ENCODE measurements at regions not wholly inside any gene's neighbourhood (a gene's known extent, or its start where the extent isn't known, plus 50 kb on each side); places are given as distances from the start of the nearest gene placed in this dataset.
"Not testable (repeated sequence)": the region's sequence is repeated elsewhere in the genome, so short reads cannot be mapped to it uniquely, and the experiment has no call there.

DNA sequence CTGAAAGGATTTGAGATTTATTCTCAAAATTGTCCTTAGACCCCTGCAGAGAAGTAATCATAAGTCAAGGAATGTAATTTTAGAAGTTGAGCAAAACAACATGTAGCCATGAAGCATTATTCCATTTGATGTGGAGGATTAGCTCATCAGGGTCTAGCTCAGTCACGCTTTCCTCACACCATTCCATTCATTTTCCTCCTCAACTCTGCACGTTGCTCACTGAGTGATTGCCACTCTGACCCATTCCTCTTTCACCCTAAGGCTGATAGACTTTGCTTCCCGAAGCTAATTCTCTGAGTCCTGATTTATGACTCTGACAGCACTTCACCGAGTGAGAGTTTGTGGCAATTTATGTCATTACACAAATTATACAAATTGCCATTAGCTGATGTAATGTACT is 820.6 kb upstream of the PIK3C3 start:
- DNase-seq (ENCODE audit: low read depth), result no peak

DNA sequence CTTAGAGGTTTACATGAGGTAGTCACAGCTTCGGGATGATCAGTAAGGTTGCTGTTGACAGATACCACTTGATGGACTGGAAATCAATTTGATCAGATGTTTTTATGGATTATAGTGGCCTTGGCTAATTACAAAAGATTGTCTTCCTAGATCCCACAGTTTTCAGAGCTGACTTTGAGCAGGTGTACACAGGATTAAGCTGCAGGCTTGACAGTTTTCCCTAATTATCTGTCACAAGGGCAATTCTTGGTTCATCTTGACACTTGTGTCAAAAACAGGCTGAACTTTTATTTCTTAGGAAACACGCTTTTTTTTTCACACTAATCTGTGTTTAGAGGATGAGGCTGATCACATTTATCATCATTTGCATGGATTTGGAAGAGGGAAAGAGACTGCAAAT is 824.0 kb upstream of the PIK3C3 start:
- DNase-seq (ENCODE audit: low read depth), result no peak

DNA sequence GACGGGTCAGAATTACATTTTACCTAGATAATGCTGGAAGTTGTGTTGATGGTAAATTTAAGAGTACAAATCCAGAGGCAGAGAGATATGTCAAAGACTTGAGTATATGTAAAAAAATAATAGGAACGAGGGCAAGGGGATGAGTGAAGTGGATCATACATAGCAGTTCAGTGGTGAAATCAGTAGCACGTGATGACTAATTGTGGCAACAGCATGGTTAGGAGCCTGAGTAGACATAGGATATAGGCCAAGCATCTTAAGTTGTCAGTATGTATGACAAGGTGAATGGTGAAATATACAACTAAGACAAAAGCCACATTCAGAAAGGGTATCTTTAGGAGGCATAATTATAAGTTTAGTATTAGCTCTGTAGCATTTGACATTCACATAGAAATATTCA is 826.5 kb upstream of the PIK3C3 start:
- no peak for DNase-seq (ENCODE audit: low read depth)

DNA sequence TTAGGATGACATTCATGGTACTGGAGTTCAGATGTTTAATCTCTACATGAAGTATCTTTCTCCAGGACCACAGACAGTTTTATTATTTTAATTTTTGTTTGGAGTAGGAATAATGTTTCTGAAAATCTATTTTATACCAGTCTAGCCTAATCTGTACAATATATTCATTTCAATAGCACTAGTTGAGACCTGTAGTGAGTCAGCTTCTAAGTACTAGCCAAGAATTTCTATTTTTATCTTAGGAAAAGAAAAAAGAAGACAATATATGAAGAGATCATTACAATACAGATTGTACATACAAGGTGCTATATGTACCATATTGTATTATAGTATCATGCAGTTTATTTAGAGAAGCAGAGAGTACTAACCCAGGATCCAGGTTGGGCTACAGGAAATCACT is 826.9 kb upstream of the PIK3C3 start:
- DNase-seq (ENCODE audit: low read depth), result no peak

DNA sequence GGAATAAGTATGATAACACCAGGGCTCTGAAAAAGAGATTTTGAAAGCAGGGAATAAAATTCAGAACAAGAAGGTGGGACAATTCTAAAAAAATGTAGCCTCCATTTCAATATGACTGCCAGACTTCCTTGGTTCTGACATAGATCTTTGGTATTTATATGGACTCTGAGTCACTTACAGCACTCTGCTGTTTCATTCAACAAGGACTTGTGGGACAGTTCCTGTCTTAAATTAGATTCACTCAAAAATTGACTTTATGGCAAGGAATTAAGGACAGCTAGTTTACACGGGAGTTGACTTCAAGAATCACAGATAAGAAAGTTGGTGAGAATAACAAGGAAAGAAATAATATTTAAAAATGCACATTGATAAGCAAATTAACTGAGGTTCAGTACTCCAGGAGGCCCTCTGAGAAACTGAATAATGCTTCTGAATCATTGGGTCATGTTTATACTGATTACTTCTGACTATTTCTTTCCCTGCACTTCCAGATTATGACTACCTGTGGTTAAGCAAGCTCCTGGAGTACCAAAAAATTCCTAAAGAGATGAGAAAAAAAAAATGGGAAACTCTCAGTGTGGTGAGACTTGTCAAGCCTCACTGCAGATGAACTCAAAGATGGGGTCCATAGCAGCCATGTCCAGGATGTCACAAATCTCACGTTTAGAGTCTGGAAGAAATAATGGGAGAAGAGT is 828.3 kb upstream of the PIK3C3 start:
- peak; percentile 40 for DNase-seq (ENCODE audit: low read depth)

DNA sequence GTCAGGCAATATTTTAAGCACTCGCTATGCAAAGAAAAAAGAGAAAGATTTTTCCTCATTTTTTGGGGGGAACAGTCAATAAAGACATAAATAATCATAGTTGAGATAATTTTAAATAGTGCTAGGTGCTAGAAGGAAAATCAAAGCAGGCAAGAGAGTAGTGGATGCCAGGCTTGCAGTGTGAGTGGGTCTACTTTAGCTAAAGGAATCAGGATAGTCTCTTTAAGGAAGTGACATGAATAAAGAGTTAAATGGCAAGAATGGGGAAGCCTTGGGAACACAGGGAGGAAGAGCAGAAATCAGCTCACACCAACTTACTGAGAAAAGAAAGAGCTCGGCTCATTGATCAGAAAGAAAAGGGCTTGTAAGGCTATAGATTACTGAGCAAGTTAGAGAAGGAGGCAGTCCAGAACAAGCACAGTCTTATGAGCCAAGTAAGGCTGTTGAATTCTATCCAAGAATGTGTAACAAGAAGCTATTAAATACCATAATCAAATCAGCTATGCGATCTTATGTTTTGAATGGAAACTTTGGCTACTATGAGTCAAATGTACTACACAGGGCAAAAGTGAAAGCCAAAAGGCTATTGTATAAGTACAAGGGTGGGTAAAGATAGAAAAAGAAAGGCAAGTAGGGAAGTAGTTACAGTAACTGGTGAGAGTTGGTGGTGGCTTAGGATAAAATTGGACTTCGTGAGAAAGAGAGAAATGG is 833.8 kb upstream of the PIK3C3 start:
- no peak for DNase-seq (ENCODE audit: low read depth)

DNA sequence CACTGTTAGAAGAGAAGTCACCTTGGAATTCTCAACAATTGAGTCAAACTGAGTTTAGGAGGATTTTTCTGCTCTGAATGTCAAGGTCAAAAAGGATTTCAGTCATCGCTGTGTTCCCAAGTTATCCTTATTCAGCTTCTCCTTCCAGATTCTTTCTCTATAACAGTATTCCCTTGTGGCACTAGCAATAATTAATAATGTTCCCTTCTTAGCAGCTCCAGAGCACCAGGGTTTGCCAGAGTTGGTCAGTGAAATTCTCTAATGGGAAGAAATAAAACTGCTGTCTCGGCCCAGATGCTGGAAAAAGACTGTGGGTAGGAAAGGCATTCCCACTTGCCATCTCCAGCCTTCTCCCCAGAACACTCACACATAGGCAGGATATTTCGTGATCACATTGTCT is 836.0 kb upstream of the PIK3C3 start:
- no peak for DNase-seq (ENCODE audit: low read depth)

DNA sequence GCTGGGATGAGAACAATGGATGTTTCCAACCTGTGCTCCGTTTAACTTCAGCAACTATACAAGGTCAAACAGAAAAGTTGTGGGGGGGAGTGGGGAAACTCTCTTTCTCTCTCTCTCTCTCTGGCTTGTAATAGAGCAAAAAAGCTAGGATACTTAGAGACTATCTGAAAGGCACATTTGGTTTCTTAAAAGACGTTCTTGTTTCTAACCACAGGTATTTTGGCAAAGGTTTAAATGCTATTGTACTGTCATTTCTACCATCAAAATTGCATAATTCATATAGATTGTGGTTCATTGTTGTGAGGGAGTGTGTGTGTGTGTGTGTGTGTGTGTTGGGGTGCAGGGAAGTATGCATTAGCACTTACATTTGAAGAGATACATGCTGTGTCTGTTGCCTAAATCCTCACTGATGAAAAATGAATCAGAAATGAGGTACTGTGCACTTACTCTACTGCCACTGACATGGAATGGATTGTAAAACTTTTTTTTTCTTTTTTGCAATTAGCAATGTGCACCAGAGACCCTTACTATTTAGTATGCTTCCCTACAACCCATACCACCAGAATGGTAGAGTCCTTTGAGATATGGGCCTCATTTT is 841.0 kb upstream of the PIK3C3 start:
- DNase-seq (ENCODE audit: low read depth), result no peak

DNA sequence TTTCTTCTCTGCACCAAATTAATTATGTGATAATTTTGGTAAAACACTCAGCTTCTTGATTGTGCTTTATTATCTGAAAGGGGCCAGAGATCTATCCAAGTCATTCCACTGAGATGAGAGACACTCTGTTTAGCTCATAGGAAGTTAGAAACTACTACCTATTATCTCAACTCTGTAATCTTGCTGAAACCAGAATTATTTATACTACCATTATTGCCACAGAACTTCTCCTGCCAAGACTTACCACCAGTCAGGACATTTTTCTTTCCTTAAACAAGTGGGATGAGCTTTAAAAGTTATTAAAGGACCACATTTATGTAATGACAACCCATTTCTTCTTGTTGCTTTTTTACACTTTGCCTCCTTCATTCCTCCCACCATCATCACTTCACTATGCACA is 855.6 kb upstream of the PIK3C3 start:
- DNase-seq (ENCODE audit: low read depth), result no peak

DNA sequence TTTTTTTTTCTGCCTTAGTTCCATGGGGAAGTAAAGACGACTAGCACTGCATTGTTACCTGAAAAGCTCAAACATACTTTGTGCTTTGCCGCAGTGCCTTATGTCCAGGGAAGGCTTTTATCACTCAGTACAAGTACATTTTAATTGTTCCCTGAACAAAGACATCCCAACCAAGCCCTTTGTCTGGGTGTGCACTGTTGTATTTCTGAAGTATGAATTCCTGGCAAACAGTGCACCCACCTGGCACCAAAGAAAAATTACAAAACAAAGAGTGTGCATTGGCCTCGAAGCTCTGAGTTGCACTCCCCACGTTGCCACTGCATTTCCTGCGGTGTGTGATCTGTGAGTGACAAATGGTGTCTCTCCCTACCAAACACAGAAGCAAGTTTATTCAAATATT is 858.5 kb upstream of the PIK3C3 start:
- DNase-seq (ENCODE audit: low read depth), result peak; percentile 17

DNA sequence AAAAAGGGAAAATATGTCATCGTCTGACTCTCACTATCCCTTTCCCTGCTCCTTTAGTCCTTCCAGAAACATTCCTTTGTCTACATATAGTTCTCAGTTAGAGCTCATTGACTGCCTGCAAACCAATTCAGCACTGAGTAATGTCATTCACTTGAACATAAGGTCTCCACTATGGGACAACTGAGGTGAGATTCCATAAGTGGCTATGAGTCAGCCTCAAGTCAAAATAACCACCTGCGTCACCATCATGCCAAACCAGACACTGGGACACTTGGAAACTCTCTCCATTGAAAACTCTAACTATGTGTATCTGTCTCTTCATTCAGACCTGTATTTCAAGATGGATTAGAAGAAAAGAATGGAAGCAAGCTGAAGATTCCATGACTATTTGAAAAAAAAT is 878.0 kb upstream of the PIK3C3 start:
- no peak for DNase-seq (ENCODE audit: low read depth)

DNA sequence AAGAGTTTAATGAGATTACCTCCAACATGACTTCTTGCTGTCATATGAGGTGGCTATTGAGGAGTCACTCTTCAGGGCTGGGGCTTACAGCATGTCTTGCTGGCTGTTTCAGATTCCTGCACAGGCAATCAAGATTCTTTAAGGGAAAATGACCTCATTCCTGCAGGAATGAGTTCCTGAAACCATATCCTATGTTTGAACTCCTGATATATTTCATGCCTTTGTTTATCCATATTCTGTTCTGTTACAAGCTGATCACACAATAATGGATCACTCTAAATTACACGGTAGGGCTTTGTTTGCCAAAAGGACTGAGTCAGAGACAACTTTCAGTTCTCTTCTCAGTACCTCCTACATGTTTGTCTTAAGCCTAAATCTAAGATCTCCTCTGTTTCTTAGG is 879.8 kb upstream of the PIK3C3 start:
- peak; percentile 55 for DNase-seq (ENCODE audit: low read depth)

DNA sequence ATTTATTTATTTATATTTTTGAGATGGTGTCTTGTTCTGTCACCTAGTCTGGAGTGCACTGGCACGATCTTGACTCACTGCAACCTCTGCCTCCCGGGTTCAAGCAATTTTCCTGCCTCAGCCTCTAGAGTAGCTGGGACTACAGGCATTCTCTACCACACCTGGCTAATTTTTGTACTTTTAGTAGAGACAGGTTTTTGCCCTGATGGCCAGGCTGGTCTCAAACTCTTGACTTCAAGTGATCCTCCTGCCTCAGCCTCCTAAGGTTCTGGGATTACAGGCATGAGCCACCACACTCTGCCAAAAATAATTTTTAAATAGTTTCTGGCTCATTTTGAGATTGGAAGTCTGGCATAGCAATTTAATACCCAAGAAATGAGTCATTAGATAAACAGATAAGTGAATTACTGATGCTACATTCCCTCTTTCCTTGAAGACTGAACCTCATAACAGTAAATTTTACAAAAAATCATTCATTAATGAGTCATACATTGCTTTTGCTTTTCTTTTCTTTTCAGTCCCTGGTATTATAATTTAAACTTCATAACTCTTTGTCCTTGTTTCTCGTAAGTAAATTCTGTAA is 881.6 kb upstream of the PIK3C3 start:
- DNase-seq (ENCODE audit: low read depth), result peak; percentile 42

DNA sequence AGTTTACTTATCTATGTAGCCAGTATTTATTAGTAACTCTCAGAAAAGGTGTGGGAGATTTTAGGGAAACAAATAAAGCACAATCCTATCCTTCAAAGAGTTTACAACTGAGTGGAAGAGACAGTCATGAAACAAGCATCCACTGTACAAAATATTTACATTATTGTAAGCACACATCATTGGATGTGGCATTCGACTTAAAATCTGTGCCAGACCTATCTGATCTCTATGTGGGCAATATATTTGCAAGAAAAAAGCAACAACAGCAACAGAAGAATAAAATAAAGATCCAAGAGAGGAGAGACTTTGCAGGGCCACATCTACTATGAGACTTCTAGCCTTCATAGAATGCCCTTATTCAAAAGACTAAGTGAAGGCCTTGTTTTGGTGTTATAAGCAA is 882.1 kb upstream of the PIK3C3 start:
- no peak for DNase-seq (ENCODE audit: low read depth)

DNA sequence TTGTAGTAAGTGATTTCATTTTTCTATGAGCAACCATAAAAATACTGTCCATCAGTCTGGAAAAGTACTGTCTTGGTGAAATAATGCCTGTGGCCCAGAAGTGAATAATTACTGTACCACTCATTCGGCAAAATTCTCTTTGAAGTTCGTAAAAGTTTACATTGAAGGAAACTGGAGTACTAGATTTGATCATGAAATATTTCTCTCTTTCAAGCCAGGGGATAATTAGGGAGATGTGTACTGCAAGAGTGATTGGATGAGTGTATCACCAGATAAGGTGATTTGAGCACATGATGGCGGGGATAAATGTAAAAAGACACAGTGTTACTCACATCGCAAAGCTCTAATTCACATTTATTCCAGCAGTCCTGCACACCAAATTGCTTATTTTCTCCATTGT is 883.2 kb upstream of the PIK3C3 start:
- no peak for DNase-seq (ENCODE audit: low read depth)

DNA sequence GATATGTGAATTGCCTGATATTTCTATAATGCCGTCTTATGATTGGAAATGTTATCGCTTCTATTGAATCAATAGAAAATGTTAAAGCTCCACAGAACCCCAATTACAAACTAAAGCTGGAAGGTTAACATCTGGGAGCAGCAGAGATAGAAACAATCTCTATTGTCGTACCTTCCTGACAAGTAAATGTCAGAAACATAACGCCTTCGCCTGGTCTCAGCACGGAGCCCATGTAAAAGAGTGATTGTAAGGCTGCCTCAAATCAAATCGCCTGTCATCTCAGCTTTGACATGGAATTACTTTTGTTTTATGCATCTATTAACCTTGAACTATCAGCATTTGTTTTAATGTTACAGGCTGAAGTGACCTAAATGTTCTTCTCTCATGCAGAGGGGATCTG is 885.9 kb upstream of the PIK3C3 start:
- no peak for DNase-seq (ENCODE audit: low read depth)

DNA sequence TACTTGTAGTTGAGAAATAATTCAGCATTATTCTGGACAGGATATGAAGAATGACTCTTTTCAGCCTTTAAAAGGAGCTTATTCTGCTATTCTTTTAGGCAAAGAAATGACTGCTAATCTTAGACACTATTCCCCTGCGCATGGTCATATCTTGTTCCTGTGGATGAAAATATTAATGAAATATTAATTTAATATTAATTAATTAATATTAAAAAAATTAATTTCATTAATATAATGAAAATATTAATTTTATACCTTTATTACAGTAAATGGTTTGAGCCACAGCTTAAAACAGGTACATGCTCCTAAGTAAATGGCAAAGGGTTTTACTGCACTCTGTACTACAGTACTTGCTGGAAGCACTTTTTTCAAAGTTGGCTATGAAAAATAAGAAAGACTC is 890.1 kb upstream of the PIK3C3 start:
- DNase-seq (ENCODE audit: low read depth), result no peak

DNA sequence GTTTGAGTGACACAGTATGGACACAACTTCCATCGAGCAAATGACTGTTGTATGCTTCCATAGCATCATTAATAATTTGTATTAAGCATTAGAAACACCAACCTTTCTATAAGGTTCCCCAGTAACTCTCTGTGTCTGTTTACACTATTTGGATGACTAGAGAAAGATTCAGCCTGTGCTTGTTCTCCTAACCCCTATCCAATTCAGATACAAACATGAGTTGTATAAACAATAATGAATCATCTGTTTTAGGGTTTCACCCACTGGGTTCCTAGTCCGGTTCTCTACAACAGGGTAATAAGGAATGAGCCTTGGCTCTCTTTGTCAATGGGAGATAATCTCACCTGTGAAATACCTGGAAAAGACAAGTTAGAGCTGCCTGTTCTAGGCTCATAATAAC is 894.1 kb upstream of the PIK3C3 start:
- no peak for DNase-seq (ENCODE audit: low read depth)

DNA sequence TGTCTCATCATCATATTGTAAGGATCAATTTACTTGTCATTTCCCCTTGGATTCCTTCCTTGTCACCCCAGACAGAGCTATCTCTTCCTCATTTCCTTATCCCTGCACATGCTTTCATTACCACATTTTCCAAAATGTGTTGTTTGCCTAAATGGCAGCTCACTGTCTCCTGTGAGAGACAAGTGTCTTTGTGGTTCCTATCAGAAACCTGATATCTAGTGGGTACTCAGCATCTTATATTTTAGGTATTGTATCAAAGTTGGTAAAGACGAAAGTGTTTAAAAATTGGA is 896.0 kb upstream of the PIK3C3 start:
- DNase-seq (ENCODE audit: low read depth), result no peak

DNA sequence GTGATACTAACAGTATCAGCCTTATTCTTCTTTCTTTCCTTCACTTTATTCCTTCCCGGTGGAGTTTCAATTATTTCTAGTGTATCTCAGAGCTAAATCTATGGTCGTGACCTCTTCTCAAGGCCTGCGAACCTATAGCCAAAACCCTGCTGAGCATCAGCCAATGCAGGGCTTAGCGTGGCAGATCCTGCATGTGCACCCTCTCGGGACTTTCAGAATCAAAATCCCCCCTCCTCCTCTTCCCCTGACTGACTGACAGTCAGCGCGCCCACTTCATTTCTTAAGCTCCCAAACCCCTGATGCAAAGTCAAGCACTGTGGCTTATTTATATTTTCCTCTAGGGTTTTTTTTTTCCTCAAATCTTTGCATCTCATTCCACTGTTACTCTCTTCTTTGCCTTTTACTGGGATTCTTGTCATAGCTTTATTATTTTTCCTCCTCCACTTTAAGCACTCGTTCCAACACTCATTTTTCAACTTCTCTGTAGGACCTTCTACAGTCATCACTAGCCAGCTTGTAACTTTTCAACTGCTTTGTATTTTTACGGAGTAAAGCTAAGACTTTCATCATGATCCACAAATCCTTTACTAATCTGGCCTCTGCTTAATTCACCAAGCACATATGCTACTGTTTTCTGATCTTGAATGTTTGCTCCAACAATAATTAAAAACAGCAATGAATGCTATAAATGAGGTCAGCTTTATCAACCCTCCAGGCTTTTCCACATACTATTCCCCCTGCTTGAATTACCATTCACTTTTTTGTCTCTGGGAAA is 896.5 kb upstream of the PIK3C3 start:
- DNase-seq (ENCODE audit: low read depth), result no peak

DNA sequence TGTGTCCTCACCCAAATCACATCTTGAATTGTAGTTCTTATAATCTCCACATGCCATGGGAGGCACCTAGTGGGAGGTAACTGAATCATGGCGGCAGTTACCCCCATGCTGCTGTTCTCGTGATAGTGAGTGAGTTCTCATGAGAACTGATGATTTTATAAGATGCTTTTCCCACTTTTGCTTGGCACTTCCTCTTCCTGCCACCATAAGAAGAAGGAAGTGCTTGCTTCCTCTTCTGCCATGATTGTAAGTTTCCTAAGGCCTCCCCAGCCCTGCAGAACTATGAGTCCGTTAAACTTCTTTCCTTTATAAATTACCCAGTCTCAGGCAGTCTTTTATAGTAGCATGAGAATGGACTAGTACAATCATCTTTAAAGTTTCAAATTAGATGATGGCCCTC is 902.4 kb upstream of the PIK3C3 start:
- DNase-seq (ENCODE audit: low read depth), result no peak

DNA sequence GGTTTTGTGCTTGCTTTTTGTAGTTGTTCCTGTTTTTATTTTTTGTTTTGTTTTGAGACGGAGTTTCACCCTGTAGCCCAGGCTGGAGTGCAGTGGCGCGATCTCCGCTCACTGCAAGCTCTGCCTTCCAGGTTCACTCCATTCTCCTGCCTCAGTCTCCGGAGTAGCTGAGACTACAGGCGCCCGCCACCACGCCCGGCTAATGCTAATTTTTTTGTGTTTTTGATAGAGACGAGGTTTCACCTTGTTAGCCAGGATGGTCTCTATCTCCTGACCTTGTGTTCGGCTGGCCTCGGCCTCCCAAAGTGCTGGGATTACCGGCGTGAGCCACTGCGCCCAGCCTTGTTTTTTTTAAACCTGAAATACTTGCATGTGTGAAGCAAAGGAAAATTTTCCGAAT is 908.8 kb upstream of the PIK3C3 start:
- not testable (repeated sequence) for DNase-seq (ENCODE audit: low read depth)

DNA sequence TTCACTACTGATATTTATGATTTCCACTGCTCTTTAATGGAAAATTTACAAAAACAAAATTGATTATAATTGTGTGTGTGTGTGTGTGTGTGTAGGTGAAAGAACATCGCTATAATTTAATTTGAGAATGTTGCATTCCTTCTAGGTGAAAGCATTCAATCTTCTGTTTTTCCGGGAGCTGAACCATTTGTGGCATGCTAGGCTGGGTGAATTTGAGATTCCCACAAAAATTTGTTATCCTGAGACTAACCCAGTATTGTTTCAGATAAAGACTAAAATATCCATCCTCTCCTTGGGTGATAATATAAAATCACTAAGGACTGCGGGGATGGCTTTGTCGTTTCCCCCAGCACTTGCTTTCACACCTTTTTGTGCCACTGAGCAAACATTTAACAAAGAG is 911.2 kb upstream of the PIK3C3 start:
- DNase-seq (ENCODE audit: low read depth), result no peak
